AML-193 (cell line): ENCODE measurements at regions not wholly inside any gene's neighbourhood (a gene's known extent, or its start where the extent isn't known, plus 50 kb on each side); places are given as distances from the start of the nearest gene placed in this dataset.

Source experiments
- DNase-seq, 2 experiments: peaks; one replicate each; lab custom pipeline; 2025; lab: John Stamatoyannopoulos, UW

DNA sequence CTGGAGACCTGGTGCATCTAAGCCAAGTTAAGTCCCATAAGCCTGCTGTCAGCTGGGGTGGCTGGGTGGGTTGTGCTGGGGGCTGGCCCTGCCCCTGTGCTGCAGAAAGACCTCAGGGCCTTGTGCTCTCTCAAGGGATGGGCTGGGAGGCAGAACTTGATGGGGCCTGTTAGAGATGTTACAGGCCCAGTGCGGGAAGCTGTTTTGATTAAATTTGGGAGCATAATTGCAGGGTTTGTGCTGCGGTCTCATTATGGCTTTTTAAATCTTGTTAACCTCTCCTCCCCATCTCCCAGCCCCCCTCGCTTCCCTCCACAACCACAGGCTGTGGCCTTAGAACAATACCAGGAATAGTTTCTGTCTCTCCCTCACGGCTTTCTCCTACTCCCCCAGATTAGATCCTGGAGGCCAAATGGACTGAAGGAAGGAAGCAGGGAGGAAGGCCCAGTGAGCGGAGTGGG lies 87.6 kb upstream of the TLE3 start:
- DNase-seq, result no peak

DNA sequence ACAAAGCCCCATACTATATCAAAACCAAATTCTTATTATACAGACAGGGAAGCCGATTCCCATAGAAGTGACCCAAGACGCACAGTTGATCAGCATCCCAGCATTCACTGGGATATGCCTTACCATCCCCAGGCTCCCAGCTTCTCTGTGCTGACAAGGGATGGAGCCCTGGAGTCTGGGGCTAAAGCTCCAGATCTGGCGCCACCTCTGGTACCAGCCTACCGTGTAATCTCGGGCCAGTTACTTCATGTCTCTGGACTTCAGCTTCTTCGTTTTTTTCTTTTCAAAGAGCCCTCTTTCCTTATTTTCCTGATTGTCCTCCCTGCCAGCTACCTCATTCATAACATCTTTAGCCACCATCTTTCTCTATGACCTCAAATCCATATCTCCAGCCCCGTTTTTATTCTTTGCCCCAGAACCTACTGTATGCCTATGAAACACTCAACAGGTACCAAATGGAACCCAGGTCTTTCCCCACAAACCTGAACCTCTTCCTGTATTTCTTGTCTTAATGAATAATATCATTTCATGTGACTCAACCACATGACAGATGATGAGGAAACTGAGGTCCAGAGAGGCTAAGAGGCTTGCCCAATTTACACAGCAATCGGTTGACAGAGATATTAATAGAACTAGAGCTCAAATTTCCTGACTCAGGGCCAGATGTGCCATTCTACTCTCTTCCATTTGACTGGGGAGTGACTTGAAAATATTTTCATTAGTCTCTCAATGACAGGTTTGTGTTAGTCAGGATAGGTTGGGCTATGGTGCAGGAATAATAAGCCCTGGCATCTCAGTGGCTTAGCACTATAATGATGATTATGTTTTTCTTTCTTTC lies 85.4 kb upstream of the TLE3 start:
- no peak for DNase-seq

DNA sequence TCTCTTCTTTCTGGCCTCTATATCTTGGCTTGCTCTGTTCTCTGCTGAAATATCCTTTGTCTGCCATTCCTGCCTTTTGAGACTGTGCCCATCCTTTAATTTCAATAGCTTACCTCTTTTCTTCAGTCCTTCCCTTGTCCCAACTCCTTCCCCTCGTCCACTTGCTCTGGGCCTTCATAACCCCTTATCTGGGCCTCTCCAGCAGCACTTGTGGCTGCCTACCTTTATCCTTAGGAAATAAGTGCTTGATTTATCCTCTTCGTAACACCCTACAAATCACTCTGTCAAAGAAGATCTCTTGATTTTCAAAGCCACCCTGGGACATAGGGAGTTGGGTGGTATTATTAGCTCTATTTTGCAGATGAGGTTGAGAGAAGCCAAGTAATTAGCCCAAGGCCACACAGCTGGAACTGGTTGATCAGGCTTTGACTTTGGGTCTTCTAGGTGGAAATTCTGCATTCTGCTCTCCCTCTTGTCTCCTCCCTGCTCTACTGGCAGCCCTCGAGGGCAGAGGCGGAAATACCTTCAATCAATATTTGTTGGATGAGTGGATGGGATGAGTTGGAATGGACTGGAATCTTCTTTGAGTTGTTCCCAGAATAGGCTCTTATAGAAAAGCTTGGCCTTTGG lies 84.0 kb upstream of the TLE3 start:
- DNase-seq, result no peak

DNA sequence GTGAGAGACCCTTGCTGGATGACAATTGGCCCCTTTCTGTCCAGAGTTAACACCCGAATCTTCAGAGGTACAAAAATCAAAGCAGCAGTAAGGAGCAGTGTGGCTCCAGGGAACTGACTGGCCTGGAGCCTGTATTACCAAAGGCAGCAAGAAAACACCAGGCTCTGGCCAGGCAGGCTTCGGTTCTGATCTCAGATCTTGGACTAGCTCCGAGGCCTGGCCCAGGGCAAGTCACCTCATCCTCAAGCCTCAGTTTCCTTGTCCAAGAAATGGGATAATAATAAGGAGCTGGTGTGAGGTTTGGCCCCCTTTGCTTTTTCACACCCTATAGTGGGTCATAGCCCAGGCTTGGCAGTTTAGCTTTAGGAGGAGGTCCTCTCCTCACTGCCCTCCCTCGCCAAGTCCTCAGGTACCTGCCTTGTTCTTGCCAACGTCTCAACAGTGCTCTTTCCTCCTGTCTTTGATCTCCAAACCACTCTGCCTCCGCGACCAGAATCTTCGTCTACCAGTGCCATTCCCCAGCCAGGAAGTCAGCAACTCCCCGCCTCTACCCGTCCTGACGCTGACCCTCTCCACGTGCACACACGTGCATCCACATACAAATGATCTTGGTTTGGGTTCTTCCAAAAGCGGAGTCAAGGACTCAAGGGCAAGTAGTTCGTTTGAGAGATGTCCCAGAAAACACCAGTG lies 82.6 kb upstream of the TLE3 start:
- DNase-seq, result no peak

DNA sequence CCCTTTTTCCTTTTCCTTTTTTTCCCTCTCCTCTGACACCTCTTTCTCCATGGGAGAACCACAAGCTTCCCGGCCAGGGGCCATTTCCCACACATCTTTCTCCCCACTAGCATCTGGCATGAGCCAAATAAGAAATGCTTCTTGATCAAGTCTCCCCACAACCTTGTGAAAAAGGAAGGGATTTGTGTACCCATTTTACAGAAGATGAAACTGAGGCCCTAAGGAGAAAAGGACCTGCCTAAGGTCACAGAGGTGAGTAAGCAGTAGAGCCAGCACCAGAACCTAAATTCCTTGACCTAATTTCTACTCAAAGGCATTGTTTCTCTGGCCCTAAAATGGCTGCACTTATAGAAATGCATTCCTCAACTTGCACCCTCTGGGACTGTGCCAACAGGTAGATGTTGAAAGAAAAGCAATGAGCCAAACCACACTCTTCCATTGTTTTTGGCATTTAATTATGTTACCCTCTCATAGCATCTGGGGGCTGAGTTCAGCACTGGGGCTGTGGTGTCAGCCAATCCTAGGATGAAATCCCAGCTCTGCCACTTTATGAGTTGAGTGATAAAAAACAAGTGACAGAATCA lies 81.7 kb upstream of the TLE3 start:
- DNase-seq, result no peak

DNA sequence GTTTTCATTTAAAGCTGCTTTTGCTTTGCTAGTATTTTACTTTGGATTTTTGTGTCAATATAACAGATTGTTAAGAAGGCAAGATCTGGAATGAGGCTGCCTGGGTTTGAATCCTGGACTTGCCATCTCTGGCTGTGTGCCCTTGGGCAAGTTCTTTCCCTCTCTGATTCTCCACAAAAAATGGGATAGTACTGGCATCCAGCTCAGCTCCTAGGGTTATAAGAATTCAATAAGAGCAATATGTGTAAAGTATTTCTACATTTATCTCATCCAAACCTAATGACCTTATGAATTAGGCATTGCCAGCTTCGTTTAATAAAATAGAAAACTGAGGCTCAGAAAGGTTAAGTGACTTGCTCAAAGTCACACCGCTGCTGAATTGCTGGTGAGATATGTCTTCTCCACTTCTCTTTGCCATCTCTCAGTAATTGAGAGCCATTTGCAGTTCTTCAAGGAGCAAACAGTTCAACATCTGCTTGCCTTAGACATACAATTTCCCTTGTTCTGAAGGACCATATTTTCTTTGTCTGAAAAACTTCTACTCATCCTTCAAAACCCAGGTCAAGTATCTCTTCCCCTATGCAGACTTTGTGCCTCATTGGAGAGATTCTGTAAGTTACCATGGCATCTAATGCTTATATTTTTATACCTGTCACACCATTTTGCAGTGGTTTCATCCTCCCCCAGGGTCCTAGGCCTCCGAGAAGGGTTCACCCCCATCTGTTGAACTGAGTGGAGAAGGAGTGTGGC lies 80.8 kb upstream of the TLE3 start:
- no peak for DNase-seq

DNA sequence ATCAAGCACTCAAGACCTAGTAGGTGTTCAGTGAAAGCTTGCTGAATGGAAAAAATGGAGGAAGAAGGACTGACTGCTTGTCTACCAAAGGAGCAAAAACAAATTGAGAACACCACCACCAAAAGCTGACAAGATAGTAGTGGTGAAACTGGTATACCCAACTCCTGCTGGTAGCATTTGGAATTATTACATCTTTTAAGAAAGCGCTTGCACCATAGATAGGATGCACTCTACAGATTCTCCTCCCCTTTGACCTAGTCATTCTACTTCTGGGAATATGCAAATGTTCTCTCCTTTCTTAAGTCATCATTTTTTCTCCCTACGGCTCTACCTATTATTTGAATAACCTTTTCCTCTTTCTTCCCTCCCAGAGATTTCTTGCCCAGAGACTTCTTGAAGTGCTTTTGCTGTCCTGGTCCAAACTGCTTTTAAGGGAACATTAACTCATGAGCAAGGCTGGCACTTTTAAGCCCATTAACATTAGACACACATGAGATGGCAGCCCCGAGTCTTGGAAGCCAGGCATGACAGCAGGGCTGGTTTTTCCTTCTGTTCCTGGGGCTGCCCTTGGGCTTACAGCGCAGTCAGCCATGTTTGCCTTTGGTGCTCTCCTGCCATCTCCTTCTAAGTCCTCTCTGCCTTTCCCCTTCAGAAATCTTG lies 75.0 kb upstream of the TLE3 start:
- DNase-seq, result no peak

DNA sequence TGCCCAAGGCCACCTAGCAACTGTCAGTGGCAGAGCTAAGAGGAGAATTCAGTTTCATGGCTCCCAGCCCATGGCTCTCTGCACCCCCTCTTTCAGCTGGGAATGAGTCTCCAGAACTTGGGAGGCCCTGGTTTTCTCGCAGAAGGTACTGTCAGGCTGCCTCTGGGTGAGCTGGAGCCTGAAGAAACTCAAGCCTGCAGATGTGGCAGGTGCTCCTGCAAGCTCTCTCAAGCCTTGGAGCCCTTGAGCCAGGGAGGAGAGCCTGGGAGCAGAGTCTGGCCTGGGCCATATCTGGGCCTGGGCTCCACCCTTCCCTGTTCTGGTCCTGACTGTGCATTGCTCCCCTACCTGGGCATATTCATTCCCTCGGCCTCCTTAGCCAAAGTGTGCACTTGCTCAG lies 74.4 kb upstream of the TLE3 start:
- no peak for DNase-seq

DNA sequence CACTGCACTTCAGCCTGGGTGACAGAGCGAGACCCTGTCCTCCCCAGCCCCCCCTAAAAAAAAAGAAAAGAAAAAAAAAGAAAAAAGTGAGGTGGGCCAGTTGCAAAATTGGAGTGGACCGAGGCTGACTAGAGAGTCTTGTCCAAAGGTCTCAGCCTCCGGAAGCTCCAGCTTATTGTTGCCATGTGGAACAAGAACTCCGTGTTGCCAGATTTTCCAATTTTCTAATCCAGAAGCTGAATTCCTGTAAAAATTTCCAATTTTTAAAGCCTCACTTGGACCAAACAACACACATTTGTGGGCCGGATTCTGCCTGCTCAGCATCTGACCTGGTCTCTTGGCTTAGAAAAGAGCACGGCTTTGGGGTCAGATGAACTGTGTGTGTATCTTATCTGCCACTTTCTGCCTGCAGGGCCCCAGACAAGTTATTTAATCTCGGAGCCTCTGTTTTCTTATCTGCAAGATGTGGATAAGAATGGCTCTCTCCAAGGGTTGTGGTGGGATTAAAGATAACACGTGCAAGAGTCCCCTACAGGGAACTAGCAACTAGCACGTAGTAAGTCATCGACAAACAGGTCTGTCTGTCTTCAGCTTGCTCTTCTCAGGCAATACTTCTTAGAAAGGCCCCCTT lies 73.7 kb upstream of the TLE3 start:
- no peak for DNase-seq

DNA sequence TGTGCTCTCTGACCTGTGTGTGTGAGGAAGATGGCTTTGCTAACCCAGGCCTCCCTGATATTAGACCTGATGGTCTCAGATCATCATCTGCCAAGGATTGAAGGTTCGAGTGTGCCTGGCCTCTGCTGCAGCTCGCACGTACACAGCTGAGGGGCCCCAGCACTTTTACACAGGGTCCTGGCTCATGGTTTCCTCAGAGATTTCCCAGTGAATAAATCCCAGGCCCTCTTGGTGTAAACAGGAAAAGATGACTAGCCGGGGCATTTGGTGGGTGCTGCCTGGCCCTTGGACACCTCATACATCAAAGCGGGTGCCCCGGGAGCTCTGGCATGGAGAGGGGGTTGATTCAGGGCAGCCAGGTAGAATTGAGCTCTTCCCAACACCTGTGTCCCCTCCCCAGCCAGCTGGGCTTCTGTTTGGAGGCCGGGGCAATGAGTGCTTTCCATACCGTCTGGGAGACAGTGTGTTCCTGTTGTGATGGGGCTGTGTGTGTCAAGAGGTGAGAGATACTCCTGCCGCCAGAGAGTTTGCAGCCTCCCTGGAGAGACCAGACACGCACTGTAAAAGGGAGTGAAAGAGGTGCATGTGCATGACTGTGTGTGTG lies 72.5 kb upstream of the TLE3 start:
- no peak for DNase-seq

DNA sequence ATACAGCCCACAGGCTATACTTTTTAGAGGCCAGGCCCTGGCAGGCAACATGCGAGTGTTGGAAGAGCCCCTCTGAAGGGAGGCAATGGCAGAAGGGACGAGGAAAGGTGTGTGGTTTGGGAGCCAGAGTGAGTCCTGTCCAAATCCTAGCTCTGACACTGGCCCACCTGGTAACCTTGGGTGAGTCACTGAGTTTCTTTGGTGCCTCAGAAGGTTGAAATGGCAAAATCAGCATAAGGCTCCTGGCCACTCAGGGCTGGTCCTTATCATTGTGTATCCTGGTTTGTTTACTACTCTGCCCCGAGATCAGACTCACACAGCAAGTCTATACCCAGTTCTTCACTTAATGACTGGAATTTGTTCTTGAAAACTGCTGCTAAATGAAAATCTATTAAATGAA lies 71.4 kb upstream of the TLE3 start:
- no peak for DNase-seq

DNA sequence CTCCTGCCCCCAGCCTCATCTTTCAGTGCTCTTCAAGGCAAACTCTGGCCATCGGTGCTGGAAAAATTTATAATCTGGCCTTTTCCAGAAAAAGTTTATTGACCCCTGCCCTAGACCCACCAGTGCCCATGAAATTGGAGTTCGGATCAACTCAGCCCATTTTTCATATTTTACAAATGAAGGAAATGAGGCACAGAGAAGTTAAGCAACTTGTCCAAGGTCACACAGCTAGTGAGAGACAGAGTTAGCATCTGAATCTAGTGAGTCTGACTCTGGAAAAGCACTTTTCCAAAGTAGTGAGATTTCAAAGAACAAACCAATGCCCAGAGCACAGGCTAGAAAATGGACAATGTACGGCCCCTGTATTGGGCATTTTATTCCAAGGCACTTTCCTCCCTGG lies 69.4 kb upstream of the TLE3 start:
- DNase-seq, result no peak

DNA sequence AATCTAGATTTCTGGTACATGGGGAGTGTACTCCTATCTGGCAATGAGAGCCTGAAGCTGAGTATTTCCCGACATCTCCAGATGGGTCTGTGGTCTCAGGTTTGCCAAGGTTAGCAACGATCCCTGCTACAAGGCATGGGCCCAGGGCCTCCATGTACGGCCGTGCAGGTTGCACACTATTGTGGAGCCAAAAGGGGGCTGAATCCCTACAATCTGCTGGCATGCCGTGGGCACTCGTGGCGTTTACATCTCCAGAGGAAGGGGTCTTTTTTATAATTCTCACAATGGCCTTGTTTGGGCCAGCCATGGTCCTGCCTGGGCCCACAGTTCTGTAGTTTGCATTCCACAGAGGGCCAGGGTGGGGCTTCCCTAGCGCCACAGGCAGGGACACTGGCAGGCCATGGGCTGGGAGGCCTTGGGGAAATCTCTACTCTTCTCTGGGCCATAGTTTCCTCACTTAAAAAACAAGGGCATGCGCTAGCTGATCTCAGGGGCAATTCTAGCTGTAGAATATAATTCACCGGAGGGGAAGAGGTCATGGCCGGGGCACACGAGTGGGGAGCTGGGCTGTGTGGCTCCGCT lies 68.9 kb upstream of the TLE3 start:
- no peak for DNase-seq

DNA sequence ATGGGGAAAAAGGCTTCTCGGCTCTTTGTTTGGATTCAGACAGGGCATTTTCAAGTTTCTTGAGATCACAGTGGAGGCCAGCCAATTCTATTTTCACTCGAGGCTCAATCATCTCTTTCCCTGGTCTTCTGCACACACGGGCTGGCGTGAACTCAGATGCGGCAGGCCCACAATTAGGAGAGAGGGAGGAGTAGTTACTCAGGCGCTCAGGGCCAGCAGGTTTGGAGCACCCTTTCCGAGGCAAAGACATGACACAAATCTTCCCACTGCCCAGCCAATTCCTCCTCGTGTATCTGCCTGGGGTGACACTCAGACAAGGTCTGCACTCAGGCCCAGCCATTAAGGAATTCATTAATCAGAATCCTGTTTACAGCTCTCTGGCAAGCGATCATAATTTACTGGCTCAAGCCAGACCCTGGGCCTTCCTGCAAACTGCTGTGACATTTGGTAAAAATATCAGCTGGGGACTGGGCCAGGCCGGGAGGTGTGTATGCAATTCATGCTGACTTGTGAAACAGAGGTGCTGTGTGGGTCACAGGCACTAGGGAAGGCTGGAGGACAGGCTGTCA lies 68.1 kb upstream of the TLE3 start:
- no peak for DNase-seq

DNA sequence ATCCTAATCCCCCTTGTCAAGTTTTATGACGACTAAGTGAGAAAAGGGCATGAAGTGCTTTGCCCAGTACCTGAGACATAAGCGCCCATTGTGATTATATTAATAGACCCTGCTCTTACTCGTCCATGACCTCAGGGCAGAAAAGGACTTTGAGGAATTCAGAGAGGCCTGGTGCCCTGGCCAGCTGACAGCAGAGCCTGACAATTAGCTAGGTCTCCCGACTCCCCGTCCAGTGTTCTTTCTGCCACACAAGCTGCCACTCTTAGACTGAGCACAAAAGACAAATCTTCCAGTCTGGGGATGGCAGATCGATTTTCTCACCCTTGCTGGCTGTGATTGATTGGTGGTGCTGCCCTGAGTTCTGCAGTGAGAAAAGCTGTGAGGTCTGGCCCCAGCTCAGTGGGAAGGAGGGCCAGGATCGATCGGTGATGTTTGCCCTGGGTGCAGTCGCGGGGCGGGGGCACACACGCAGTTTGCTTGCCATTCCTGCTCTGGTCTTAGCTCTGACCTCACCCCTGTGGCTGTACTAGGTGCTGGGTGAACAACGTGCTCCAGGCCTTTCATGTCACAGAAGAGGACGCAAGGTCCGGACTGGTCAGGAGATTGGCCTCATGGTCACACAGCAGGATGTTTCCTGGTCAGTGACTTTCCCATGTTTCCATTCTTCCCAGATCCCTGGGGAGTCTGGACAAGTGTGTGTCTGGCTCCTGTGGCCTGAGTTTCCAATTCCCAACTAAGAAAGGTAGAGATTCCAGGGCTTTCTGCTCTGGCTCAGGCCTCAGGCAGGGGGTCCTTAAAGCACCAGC lies 67.4 kb upstream of the TLE3 start:
- DNase-seq, result no peak

DNA sequence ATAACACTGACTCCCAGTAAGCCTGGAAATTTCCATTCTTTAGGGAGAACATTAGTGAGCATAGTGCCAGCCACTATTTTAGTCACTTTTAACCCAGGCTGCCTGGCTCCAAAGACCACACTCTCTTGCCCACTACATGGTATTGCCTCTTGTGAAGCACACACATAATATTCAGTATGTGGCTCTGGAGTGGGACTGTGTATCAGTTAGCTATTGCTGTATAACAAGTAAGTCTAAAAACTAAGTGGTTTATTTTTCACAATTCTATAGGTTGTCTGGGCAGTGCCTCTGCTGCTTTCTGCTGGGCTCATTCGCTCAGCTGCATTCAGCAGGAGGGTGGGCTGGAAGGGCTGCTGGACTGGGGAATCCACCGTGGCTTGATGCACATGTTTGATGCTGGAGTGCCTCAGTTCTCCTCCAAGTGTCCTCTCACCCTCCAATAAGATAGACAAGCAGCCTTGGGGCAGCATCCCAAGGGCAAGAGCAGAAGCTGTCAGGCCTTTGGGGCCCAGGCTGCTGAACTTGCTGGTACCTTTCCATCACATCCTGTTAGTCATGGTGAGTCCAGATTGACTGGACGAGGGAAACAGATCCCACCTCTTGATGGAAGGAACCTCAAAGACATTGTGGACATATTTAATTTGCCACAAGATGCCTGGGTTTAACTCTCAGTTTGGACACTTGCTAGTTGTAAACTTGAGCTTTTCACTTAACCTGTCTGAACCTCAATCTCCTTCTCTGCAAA lies 66.6 kb upstream of the TLE3 start:
- DNase-seq, result no peak

DNA sequence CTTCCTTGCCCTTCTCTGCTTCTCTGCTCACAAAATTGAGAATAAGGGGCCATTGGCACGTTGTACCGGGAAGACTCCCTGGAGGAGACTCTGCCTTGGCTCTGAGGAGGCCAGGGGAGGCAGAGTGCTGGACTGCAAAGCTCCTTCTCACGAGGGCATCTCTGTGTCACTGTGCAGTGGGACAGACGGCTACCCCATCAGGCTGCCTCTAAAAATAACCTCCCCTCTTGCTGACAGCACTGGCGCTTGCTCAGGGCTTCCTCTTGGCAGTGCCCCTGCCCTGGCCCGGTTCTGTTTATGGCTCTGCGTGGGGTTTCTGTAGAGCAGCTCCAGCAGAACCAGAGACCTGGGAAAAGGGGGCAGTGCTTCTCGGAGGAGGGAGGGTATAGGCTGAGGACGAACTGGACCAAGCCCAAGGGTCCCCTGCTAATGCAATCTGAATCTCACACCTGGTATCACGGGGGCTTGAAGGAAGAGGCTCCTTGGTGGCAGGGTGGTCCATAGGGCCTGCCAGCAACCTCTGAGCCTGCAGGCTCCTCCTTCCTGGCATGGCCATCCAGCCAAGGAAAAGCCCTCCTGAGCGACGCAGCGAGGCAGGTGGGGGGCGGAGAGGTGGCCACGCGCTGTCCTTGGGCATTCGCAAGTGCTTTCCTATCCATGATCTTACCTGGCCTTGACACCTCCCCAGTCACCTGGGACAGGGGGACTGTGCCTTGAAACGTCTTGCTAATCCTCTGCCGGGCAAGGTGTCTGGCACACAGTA lies 63.3 kb upstream of the TLE3 start:
- no peak for DNase-seq

DNA sequence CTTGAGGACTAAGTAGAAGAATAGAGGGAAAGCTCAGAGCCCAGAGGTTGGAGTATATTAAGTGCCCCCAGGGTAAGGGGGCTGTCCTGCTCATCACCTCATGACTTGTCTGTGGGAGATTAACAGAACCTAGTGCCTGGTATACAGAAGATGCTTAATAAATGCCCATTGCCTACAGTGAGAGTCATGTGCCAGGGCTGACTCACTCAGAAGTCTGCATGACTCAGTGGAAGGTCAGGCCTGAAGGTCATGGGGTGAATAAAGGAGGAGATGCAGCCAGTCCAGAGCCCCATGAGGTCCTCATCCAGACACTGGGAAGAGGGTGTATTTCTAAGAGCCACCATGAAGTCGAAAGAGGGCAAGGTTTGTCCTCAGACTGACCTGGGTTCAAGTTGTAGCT lies 62.5 kb upstream of the TLE3 start:
- no peak for DNase-seq
